Panc1 (cell line): ENCODE measurements at regions not wholly inside any gene's neighbourhood (a gene's known extent, or its start where the extent isn't known, plus 50 kb on each side); places are given as distances from the start of the nearest gene placed in this dataset.

ENCODE experiments used
- ATAC-seq: fragments of 200-7000 bp; cut with Tn5 transposase; 2 replicates; pipeline ENCODE4 v1.9.1; 2020; ENCODE audit warnings: mild to moderate bottlenecking, moderate library complexity
- BruUV-seq: library from RNA; stranded (reverse); fragments of 400-500 nt; replicated peaks from 2 replicates; lab custom pipeline; 2021; lab: Mats Ljungman, UMichigan
- CTCF ChIA-PET: fragments of 300-600 bp; sonication (Branson Sonifier 250); formaldehyde crosslinking; loops from one replicate; lab custom pipeline; 2022; ENCODE audit warnings: antibody characterized with exemption; lab: Charles Lee
- POLR2A ChIA-PET: fragments of 300-600 bp; sonication (Branson Sonifier 250); formaldehyde crosslinking; loops from one replicate; lab custom pipeline; 2022; ENCODE audit warnings: antibody characterized with exemption; lab: Charles Lee
- DNase-seq: peaks from one replicate; pipeline ENCODE4 v3.0.0-alpha.2; 2010; ENCODE audit warnings: low read depth, low spot score
- H3K27ac ChIP-seq: 2 replicates; pipeline ENCODE4 v1.5.1; 2011; ENCODE audit warnings: mild to moderate bottlenecking, low read length, inconsistent platforms
- H3K27me3 ChIP-seq: fragments of 200-500 bp; sonication (Bioruptor generic); 2 replicates; pipeline ENCODE4 v1.6.0; 2014; ENCODE audit warnings: low read length, inconsistent platforms; ENCODE audit not compliant: control insufficient read depth, insufficient read depth
- H3K36me3 ChIP-seq: fragments of 200-500 bp; sonication (Bioruptor generic); 2 replicates; pipeline ENCODE4 v1.5.1; 2014; ENCODE audit warnings: inconsistent platforms, mild to moderate bottlenecking, low read length, moderate library complexity; ENCODE audit not compliant: control insufficient read depth, insufficient read depth
- H3K4me1 ChIP-seq: 2 replicates; pipeline ENCODE4 v1.5.1; 2011; ENCODE audit warnings: inconsistent platforms, mild to moderate bottlenecking, low read length, moderate library complexity; ENCODE audit not compliant: control insufficient read depth, insufficient read depth
- H3K4me3 ChIP-seq, 2 experiments: 2 replicates each; pipeline ENCODE4 v1.5.1; 2011 to 2012; ENCODE audit warnings: low read depth in 2 of 2, low read length in 2 of 2, mild to moderate bottlenecking in 2 of 2, inconsistent platforms in 1 of 2, moderate library complexity in 1 of 2
- H3K9me3 ChIP-seq: fragments of 200-500 bp; sonication (Bioruptor generic); 2 replicates; pipeline ENCODE4 v1.5.1; 2014; ENCODE audit warnings: low read depth, mild to moderate bottlenecking, inconsistent platforms, low read length, moderate library complexity; ENCODE audit not compliant: control insufficient read depth, insufficient read depth
- CTCF ChIP-seq: fragments of 450-650 bp; IDR thresholded peaks from 2 replicates; pipeline ENCODE4 v1.5.1; 2017; ENCODE audit warnings: mild to moderate bottlenecking
- POLR2AphosphoS5 ChIP-seq: IDR thresholded peaks from 2 replicates; pipeline ENCODE4 v1.6.1; 2012; ENCODE audit warnings: mild to moderate bottlenecking, low read depth, low read length, moderate library complexity
- REST ChIP-seq, 2 experiments: IDR thresholded peaks; 2 replicates each; pipeline ENCODE4 v1.6.1; 2011 to 2012; ENCODE audit warnings: low read depth in 2 of 2, control low read depth in 1 of 2, low read length in 1 of 2, mild to moderate bottlenecking in 1 of 2, moderate library complexity in 1 of 2; ENCODE audit not compliant: insufficient read depth in 1 of 2
- SIN3A ChIP-seq: IDR thresholded peaks from 2 replicates; pipeline ENCODE4 v1.6.1; 2012; ENCODE audit warnings: low read depth, mild to moderate bottlenecking, low read length, moderate library complexity, borderline replicate concordance; ENCODE audit not compliant: insufficient read depth
- TCF7L2 ChIP-seq: IDR thresholded peaks from 2 replicates; pipeline ENCODE4 v1.6.1; 2011; ENCODE audit warnings: mild to moderate bottlenecking, low read depth, low read length, inconsistent platforms
- in situ Hi-C: cut with HindIII; loops from 2 replicates; pipeline ENCODE4 v1.10.0; 2016; ENCODE audit warnings: low sequenced_read_pairs, low pct_unique_long_range_greater_than_20kb
- intact Hi-C: fragments of 100-400 bp; cut with micrococcal nuclease; formaldehyde crosslinking; loops from one replicate; pipeline ENCODE4 v1.10.0; 2022; ENCODE audit not compliant: unreplicated experiment

- TF ChIP-seq REST (IDR thresholded peaks at IDR 0.05; ENCODE audit: insufficient read depth in 1 of 2, low read depth in 2 of 2, low read length in 1 of 2) (no peak), CTCF (no peak), SIN3A (no peak), POLR2AphosphoS5 (no peak), TCF7L2 (no peak)
- ATAC-seq = no peak
- CTCF ChIA-PET = no interaction called here
- Histone ChIP-seq H3K4me3 (no peak overlapping the region), H3K9me3 (no peaks in the 10 kb centered on the region), H3K27ac (no peak overlapping the region), H3K36me3 (no peaks in the 10 kb centered on the region), H3K4me1 (no peaks in the 10 kb centered on the region), H3K27me3 (no peaks in the 10 kb centered on the region)
- no peak for DNase-seq
- intact Hi-C loops (no loop called here), in situ Hi-C loops (no loop called here)
- POLR2A ChIA-PET = no interaction called here
- BruUV-seq = no TSS peak
These were observed 69.4 kb upstream of the GUCY1A1 start for GRCh38 chr4:155597281-155597680.

GRCh38 chr4:155593793-155594192 is 72.9 kb upstream of the GUCY1A1 start:
- in situ Hi-C loops = no loop called here
- Histone ChIP-seq H3K4me1 (no peaks in the 10 kb centered on the region), H3K27me3 (no peaks in the 10 kb centered on the region), H3K9me3 (no peaks in the 10 kb centered on the region), H3K4me3 (no peak overlapping the region), H3K27ac (no peak overlapping the region), H3K36me3 (no peaks in the 10 kb centered on the region)
- no peak for DNase-seq
- ChIA-PET CTCF (no interaction called here), POLR2A (no interaction called here)
- no peak for ATAC-seq
- intact Hi-C loops = no loop called here
- TF ChIP-seq SIN3A = no peak
- no peak for TF ChIP-seq CTCF
- no peak for TF ChIP-seq POLR2AphosphoS5
- no peak for TF ChIP-seq TCF7L2
- no peak for TF ChIP-seq REST (IDR thresholded peaks at IDR 0.05; ENCODE audit: insufficient read depth in 1 of 2, low read depth in 2 of 2, low read length in 1 of 2)
- BruUV-seq = no TSS peak
